Ishikawa (cell line): ENCODE measurements at regions not wholly inside any gene's neighbourhood (a gene's known extent, or its start where the extent isn't known, plus 50 kb on each side); places are given as distances from the start of the nearest gene placed in this dataset.

ENCODE experiments used
- CEBPB ChIP-seq: IDR thresholded peaks from 2 replicates; pipeline ENCODE4 v1.6.1; 2012
- CREB1 ChIP-seq: IDR thresholded peaks from 2 replicates; pipeline ENCODE4 v1.6.1; 2012; ENCODE audit warnings: low read depth
- EGR1 ChIP-seq: IDR thresholded peaks from 2 replicates; pipeline ENCODE4 v1.6.1; 2012
- EP300 ChIP-seq: IDR thresholded peaks from 2 replicates; pipeline ENCODE4 v1.6.1; 2012; ENCODE audit warnings: borderline replicate concordance
- FOXM1 ChIP-seq: IDR thresholded peaks from 2 replicates; pipeline ENCODE4 v1.6.1; 2012; ENCODE audit warnings: low read depth, borderline replicate concordance
- NFIC ChIP-seq: IDR thresholded peaks from 2 replicates; pipeline ENCODE4 v1.6.1; 2012
- RAD21 ChIP-seq: IDR thresholded peaks from 2 replicates; pipeline ENCODE4 v1.6.1; 2012; ENCODE audit warnings: low read depth
- TAF1 ChIP-seq: IDR thresholded peaks from 2 replicates; pipeline ENCODE4 v1.6.1; 2012; ENCODE audit warnings: low read depth, mild to moderate bottlenecking
- TCF12 ChIP-seq: IDR thresholded peaks from 2 replicates; pipeline ENCODE4 v1.6.1; 2012; ENCODE audit warnings: low read depth
- TEAD4 ChIP-seq: IDR thresholded peaks from 2 replicates; pipeline ENCODE4 v1.6.1; 2012
- YY1 ChIP-seq: IDR thresholded peaks from 2 replicates; pipeline ENCODE4 v1.6.1; 2012; ENCODE audit warnings: low read depth
- ZBTB7A ChIP-seq: IDR thresholded peaks from 2 replicates; pipeline ENCODE4 v1.6.1; 2012; ENCODE audit warnings: low read depth
- TF ChIP-seq, protein P1 (sequence below): IDR thresholded peaks from 2 replicates; pipeline ENCODE4 v1.6.1; 2012; ENCODE audit warnings: low read depth, mild to moderate bottlenecking
- TF ChIP-seq, protein P2 (sequence below): IDR thresholded peaks from 2 replicates; pipeline ENCODE4 v1.6.1; 2012
- TF ChIP-seq, protein P3 (sequence below): IDR thresholded peaks from 2 replicates; pipeline ENCODE4 v1.6.1; 2012

DNA sequence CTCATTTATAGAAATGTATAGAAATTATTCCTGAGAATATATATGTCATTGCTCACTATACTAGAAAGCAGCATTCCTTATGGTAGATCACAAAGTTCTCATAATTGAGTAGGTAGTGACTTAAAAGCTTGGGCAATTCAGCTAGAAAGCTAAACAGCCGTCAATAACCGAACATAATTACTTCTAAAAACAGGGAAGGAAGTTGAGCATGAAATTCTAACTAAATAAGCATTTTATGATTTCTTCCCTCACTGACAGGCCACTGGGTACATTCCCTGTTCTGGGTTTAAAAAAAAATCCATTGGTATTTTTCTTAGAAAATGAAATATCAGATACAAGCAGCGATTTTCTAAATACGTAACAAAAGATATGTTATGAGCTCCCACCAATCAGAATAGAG, 91.1 kb upstream of the DAB2 start:
- TF ChIP-seq EP300 (no peak), NFIC (no peak), EGR1 (no peak), ZBTB7A (no peak), YY1 (no peak), TAF1 (no peak), CREB1 (no peak)
- TF ChIP-seq, protein P1, sequence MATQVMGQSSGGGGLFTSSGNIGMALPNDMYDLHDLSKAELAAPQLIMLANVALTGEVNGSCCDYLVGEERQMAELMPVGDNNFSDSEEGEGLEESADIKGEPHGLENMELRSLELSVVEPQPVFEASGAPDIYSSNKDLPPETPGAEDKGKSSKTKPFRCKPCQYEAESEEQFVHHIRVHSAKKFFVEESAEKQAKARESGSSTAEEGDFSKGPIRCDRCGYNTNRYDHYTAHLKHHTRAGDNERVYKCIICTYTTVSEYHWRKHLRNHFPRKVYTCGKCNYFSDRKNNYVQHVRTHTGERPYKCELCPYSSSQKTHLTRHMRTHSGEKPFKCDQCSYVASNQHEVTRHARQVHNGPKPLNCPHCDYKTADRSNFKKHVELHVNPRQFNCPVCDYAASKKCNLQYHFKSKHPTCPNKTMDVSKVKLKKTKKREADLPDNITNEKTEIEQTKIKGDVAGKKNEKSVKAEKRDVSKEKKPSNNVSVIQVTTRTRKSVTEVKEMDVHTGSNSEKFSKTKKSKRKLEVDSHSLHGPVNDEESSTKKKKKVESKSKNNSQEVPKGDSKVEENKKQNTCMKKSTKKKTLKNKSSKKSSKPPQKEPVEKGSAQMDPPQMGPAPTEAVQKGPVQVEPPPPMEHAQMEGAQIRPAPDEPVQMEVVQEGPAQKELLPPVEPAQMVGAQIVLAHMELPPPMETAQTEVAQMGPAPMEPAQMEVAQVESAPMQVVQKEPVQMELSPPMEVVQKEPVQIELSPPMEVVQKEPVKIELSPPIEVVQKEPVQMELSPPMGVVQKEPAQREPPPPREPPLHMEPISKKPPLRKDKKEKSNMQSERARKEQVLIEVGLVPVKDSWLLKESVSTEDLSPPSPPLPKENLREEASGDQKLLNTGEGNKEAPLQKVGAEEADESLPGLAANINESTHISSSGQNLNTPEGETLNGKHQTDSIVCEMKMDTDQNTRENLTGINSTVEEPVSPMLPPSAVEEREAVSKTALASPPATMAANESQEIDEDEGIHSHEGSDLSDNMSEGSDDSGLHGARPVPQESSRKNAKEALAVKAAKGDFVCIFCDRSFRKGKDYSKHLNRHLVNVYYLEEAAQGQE, result no peak

DNA sequence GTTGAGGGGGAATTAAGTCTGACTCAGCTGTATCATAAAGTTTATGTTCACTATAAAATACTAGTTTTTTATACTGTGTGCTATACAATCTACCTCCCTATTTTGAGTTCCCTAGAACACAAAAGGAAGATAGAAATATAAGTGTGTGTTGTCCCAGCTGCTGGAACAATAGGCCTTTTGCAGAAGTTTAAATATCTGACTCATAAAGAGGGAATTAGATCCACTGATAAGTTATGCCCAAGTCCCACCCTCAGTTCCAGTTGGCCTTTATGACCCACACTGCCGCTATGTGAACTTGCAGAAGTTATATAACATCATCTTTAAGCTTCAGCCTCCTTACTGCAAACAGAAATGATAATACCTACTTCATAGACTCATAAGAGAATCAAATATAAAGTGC, 88.5 kb upstream of the DAB2 start:
- TF ChIP-seq EGR1, result no peak
- no peak for TF ChIP-seq TCF12
- TF ChIP-seq RAD21, result no peak
- TF ChIP-seq, protein P2, sequence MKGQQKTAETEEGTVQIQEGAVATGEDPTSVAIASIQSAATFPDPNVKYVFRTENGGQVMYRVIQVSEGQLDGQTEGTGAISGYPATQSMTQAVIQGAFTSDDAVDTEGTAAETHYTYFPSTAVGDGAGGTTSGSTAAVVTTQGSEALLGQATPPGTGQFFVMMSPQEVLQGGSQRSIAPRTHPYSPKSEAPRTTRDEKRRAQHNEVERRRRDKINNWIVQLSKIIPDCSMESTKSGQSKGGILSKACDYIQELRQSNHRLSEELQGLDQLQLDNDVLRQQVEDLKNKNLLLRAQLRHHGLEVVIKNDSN, result no peak
- no peak for TF ChIP-seq TAF1
- TF ChIP-seq, protein P1, result no peak
- TF ChIP-seq, protein P3, sequence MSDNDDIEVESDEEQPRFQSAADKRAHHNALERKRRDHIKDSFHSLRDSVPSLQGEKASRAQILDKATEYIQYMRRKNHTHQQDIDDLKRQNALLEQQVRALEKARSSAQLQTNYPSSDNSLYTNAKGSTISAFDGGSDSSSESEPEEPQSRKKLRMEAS, result no peak
- no peak for TF ChIP-seq CREB1
- TF ChIP-seq YY1, result no peak
- TF ChIP-seq EP300, result no peak
- no peak for TF ChIP-seq TEAD4
- TF ChIP-seq ZBTB7A, result no peak
- no peak for TF ChIP-seq NFIC
- TF ChIP-seq CEBPB, result no peak
- TF ChIP-seq FOXM1, result no peak

DNA sequence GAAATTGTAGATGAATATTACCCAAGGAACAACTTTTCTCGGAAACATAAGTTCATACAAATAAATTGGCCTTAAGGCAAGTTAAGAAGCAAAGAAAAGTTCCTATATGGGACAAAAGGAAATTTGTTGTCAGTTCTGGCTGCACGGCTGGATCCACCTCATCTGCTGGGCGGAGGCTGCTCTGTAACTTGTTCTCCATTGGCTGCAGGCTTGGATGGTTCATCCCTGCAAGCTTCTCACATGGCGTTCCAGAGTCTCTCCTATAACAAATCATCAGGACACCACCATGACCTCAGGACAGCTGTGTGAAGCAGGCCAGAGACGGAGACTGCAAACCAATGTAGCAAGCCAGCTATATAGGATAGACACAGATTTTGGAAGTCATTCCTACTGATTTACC, 81.4 kb upstream of the DAB2 start:
- TF ChIP-seq, protein P2, result no peak
- TF ChIP-seq CREB1 (no peak), EP300 (no peak), RAD21 (no peak), TCF12 (no peak), YY1 (no peak), ZBTB7A (no peak), CEBPB (no peak), FOXM1 (no peak), EGR1 (no peak), TAF1 (no peak), NFIC (no peak), TEAD4 (no peak)
- TF ChIP-seq, protein P1, result no peak

DNA sequence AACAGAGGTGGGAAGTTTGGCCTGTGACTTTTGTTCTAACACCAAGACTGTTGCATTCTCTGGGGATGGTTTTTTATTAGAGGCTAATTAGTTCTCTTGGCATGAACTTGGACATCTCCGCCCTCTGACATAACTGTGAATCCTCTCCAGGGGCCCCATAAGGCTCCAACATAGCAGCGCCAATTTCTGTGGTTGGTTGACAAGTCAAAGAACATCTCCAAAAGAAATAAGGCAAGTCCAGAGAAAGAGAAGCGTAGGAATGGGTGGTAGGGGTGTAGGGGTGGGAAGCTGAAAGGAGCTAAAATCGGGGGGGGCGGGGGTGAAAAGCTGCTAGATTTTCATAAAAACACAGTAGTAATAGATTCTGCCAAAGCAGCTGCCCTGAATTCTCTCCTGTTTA, 81.0 kb upstream of the DAB2 start:
- TF ChIP-seq, protein P2, result no peak
- TF ChIP-seq TEAD4 (no peak), RAD21 (no peak), EGR1 (no peak), TCF12 (no peak), FOXM1 (no peak), YY1 (no peak), ZBTB7A (no peak), NFIC (no peak), EP300 (no peak), TAF1 (no peak), CEBPB (no peak)
- TF ChIP-seq, protein P1, result no peak
